Upper lobe of left lung (tissue), 6 donors: ENCODE measurements at regions not wholly inside any gene's neighbourhood (a gene's known extent, or its start where the extent isn't known, plus 50 kb on each side); places are given as distances from the start of the nearest gene placed in this dataset.
A peak's percentile ranks its signal among the peaks of the same experiment; 100 is the strongest.

Experiments
- ATAC-seq, 2 donors: fragments of 200-7000 bp; cut with Tn5 transposase; one replicate each; pipeline ENCODE4 v1.9.1; 2022; ENCODE audit warnings: mild to moderate bottlenecking in 2 of 2, moderate library complexity in 2 of 2; ENCODE audit not compliant: low FRiP score in 2 of 2
- DNase-seq, 2 donors: peaks; one replicate each; pipeline ENCODE4 v3.0.0-alpha.2; 2019 to 2020
- H3K27ac ChIP-seq, 4 donors: fragments of 200-600 bp; sonication (generic); one replicate each; pipeline ENCODE4 v1.5.1; 2016 to 2019
- H3K27me3 ChIP-seq, 4 donors: fragments of 200-600 bp; sonication (generic); one replicate each; pipeline ENCODE4 v1.5.1; 2017 to 2019
- H3K36me3 ChIP-seq, 4 donors: fragments of 200-600 bp; sonication (generic); one replicate each; pipeline ENCODE4 v1.5.1; 2016 to 2019
- H3K4me1 ChIP-seq, 4 donors: fragments of 200-600 bp; sonication (generic); one replicate each; pipeline ENCODE4 v1.5.1; 2018 to 2019
- H3K4me3 ChIP-seq, 4 donors: fragments of 200-600 bp; sonication (generic); one replicate each; pipeline ENCODE4 v1.5.1; 2017 to 2019; ENCODE audit warnings: mild to moderate bottlenecking in 2 of 4, moderate library complexity in 1 of 4
- H3K9me3 ChIP-seq, 4 donors: fragments of 200-600 bp; sonication (generic); one replicate each; pipeline ENCODE4 v1.5.1; 2018 to 2019
- EP300 ChIP-seq, 4 donors: sonication (generic); formaldehyde crosslinking; IDR thresholded peaks; one replicate each; pipeline ENCODE4 v1.5.1; 2017; ENCODE audit warnings: antibody characterized with exemption in 4 of 4, control low read depth in 2 of 4
- POLR2A ChIP-seq, 4 donors: fragments of 450-650 bp; IDR thresholded peaks; one replicate each; pipeline ENCODE4 v1.5.1; 2016 to 2017; ENCODE audit warnings: antibody characterized with exemption in 4 of 4, mild to moderate bottlenecking in 2 of 4
- POLR2AphosphoS5 ChIP-seq, 2 donors: sonication (generic); formaldehyde crosslinking; IDR thresholded peaks; one replicate each; pipeline ENCODE4 v1.5.1; 2017; ENCODE audit warnings: antibody characterized with exemption in 2 of 2
- WGBS, 2 donors: methylation state at CpG; one replicate each; pipeline ENCODE4 v1.1.5; 2017 to 2018; 5-methylcytosine and 5-hydroxymethylcytosine counted together
- TF ChIP-seq, protein P1 (sequence below), 6 experiments: fragments of 450-650 bp in 4 of 6; fragments of 200-600 bp in 2 of 6; sonication (generic) in 2 of 6; IDR thresholded peaks; one replicate each; pipeline ENCODE4 v1.5.1; 2016 to 2019; ENCODE audit warnings: antibody characterized with exemption in 6 of 6
- donor health status: DM: no; HTN: no; CAD: no; lungs with moderate emphysema.
- donor health status: DM: no; HTN: yes; CAD: no; lungs with severe emphysema.

DNA sequence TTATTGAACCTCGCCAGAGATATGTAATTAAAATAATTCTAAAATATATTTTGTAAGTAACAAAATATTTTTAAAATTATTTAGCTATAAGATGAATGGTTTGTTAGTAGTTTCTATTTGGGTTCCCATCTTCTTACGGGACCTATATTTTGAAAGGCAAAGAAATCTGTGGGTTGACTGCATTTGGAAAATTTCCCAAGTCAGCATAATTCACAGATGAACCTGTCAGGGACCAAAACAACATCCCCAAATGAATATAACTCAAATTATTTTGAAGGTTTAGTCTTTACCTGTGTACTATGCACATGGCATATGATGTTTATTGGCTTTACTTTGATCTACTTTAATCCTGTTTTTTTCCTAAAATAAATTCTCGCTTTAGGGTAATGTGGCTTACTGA lies 607.4 kb upstream of the JAG1 start:
- TF ChIP-seq EP300 (IDR thresholded peaks at IDR 0.05) (no peak), POLR2A (IDR thresholded peaks at IDR 0.05) (no peak), POLR2AphosphoS5 (IDR thresholded peaks at IDR 0.05) (no peak)
- TF ChIP-seq, protein P1, sequence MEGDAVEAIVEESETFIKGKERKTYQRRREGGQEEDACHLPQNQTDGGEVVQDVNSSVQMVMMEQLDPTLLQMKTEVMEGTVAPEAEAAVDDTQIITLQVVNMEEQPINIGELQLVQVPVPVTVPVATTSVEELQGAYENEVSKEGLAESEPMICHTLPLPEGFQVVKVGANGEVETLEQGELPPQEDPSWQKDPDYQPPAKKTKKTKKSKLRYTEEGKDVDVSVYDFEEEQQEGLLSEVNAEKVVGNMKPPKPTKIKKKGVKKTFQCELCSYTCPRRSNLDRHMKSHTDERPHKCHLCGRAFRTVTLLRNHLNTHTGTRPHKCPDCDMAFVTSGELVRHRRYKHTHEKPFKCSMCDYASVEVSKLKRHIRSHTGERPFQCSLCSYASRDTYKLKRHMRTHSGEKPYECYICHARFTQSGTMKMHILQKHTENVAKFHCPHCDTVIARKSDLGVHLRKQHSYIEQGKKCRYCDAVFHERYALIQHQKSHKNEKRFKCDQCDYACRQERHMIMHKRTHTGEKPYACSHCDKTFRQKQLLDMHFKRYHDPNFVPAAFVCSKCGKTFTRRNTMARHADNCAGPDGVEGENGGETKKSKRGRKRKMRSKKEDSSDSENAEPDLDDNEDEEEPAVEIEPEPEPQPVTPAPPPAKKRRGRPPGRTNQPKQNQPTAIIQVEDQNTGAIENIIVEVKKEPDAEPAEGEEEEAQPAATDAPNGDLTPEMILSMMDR (IDR thresholded peaks at IDR 0.05), result no peak
- Histone ChIP-seq H3K36me3 (no peaks in the 10 kb centered on the region), H3K4me3 (no peak overlapping the region), H3K4me1 (no peaks in the 10 kb centered on the region), H3K27me3 (no peaks in the 10 kb centered on the region), H3K27ac (no peak overlapping the region), H3K9me3 (no peaks in the 10 kb centered on the region)
- no peak for ATAC-seq
- DNase-seq, result no peak
- 94 to 96% methylated on average over 3 of the region's 3 CpGs for WGBS, 2 donors

DNA sequence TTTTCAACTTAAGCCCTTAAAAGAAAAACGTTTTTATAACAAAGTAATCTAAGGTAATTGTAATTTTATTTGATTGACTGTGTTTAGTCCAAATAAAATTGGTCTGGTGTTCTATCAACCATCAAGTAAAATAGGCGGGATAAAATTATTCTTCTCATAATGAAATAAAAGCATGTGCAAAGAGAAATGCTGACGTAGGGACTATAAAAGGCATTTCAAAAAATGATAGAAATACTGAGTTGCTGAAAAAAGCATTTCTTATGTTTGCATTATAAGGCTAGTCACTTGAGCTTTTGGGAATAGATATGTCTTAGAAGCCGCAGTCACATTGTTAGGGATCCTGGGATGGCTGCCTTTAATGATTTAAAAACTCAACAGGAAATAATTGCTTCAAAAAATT lies 608.0 kb upstream of the JAG1 start:
- Histone ChIP-seq H3K4me1 (no peaks in the 10 kb centered on the region), H3K4me3 (no peak overlapping the region), H3K9me3 (no peaks in the 10 kb centered on the region), H3K27ac (no peak overlapping the region), H3K36me3 (no peaks in the 10 kb centered on the region), H3K27me3 (no peaks in the 10 kb centered on the region)
- TF ChIP-seq POLR2A (IDR thresholded peaks at IDR 0.05) (no peak), POLR2AphosphoS5 (IDR thresholded peaks at IDR 0.05) (no peak), EP300 (IDR thresholded peaks at IDR 0.05) (no peak)
- TF ChIP-seq, protein P1 (IDR thresholded peaks at IDR 0.05), result no peak
- no peak for DNase-seq
- ATAC-seq, result no peak
- WGBS, 2 donors, result 79 to 85% methylated on average over 4 of the region's 4 CpGs

DNA sequence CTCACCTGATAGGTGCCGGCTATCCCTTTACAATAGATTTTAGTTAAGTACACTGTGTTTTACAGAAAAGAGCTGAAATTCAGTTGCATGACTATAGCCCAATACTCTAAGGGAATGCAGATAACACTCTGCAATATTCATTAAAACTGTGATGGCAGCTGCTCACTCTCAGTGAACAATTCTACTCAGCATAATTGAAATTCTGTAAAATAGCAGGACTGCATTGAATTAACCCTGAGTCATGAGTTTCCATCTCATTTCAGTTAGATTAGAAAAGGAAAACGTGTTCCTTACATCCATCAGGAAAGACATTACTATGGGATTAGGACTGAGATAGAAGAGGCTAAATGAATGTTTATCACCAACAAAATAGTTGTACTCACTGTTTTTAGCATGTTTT lies 613.3 kb upstream of the JAG1 start:
- no peak for ATAC-seq
- WGBS, 2 donors, result 76 to 86% methylated on average over 2 of the region's 2 CpGs
- H3K36me3 ChIP-seq, result no peaks in the 10 kb centered on the region
- no peak overlapping the region for H3K4me3 ChIP-seq
- no peaks in the 10 kb centered on the region for H3K9me3 ChIP-seq
- no peak overlapping the region for H3K27ac ChIP-seq
- H3K27me3 ChIP-seq, result no peaks in the 10 kb centered on the region
- no peak for DNase-seq
- H3K4me1 ChIP-seq, result no peaks in the 10 kb centered on the region
- TF ChIP-seq POLR2AphosphoS5 (IDR thresholded peaks at IDR 0.05), result no peak

DNA sequence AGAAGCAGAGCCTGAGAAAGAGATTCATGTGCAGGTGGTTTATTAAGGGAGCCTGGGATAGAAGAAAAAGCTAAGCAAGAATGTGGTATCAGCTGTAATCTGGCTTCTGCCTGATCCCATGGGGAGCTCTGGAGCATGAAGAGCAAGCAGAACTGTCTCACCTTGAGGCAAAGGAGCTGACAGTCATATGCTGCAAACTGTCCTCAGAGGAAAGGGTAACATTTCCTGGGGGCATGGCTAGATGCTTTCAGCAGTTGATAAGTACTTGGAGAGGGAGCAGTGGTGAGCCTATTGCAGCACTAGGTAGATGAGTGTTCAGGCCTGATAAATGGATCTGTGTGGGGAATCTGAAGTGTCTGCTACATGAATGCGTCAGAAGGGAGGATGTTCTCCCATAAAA lies 621.5 kb upstream of the BTBD3 start:
- Histone ChIP-seq H3K27me3 (no peaks in the 10 kb centered on the region), H3K4me1 (no peaks in the 10 kb centered on the region), H3K27ac (no peak overlapping the region), H3K4me3 (no peak overlapping the region), H3K9me3 (no peaks in the 10 kb centered on the region), H3K36me3 (no peaks in the 10 kb centered on the region)
- TF ChIP-seq POLR2AphosphoS5 (IDR thresholded peaks at IDR 0.05) (no peak), POLR2A (IDR thresholded peaks at IDR 0.05) (no peak), EP300 (IDR thresholded peaks at IDR 0.05) (no peak)
- TF ChIP-seq, protein P1 (IDR thresholded peaks at IDR 0.05), result no peak
- 85 to 90% methylated on average over 1 of the region's 1 CpG for WGBS, 2 donors
- ATAC-seq (no peak), DNase-seq (no peak)

DNA sequence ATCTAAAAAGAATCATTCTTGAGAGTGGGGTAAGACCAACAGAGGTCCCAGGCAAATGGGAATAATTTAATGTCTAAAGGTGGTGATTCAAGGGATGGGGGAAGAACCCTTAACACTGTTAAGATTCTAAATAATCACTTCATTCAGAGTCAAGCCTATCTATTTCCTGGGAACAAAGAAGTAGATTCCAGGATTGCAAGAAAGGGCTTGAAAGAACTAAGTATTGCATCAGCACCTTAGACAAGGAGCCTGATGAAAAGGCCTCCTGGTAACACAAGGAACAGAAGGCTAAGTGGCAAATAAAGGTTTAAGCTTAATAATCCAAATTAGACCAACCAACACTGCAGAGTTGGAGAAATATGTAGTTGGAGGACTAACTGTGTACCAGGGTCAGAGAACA lies 620.7 kb upstream of the BTBD3 start:
- TF ChIP-seq EP300 (IDR thresholded peaks at IDR 0.05), result no peak
- TF ChIP-seq POLR2A (IDR thresholded peaks at IDR 0.05), result peak in 1 of 4 donors; percentile 24
- DNase-seq (no peak), ATAC-seq (no peak)
- H3K27ac ChIP-seq, result no peak overlapping the region
- no peaks in the 10 kb centered on the region for H3K36me3 ChIP-seq
- H3K27me3 ChIP-seq, result no peaks in the 10 kb centered on the region
- no peak overlapping the region for H3K4me3 ChIP-seq
- H3K9me3 ChIP-seq, result no peaks in the 10 kb centered on the region
- H3K4me1 ChIP-seq, result no peaks in the 10 kb centered on the region

DNA sequence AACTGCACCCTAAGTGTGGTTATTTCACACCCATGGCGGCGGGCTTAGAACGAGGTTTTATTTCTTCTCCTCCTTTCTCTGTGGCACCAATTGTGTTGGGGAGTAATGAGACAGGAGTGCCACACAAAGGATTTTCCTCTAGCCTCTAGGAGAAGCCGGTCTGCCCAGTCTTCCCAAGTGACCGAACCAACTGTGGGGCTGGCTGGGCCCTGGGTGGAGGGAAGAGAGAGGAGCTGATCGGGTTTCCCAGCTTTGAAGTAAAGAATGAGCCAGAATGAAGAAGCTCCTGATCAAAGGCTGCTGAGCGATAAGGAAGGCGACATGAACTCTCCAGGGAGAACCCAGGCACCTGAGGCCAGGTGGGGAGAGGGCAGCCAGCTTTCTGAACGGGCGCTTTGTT lies 616.0 kb upstream of the BTBD3 start:
- 88 to 90% methylated on average over 10 of the region's 10 CpGs for WGBS, 2 donors
- TF ChIP-seq POLR2A (IDR thresholded peaks at IDR 0.05) (no peak), EP300 (IDR thresholded peaks at IDR 0.05) (no peak), POLR2AphosphoS5 (IDR thresholded peaks at IDR 0.05) (no peak)
- TF ChIP-seq, protein P1 (IDR thresholded peaks at IDR 0.05), result no peak
- no peak overlapping the region for H3K27ac ChIP-seq
- H3K36me3 ChIP-seq, result no peaks in the 10 kb centered on the region
- no peaks in the 10 kb centered on the region for H3K9me3 ChIP-seq
- H3K4me1 ChIP-seq, result no peaks in the 10 kb centered on the region
- ATAC-seq (no peak), DNase-seq (no peak)
- no peak overlapping the region for H3K4me3 ChIP-seq
- no peaks in the 10 kb centered on the region for H3K27me3 ChIP-seq
